Amniotic stem cell (primary cell): ENCODE measurements at regions not wholly inside any gene's neighbourhood (a gene's known extent, or its start where the extent isn't known, plus 50 kb on each side); places are given as distances from the start of the nearest gene placed in this dataset.
"Not testable (repeated sequence)": the region's sequence is repeated elsewhere in the genome, so short reads cannot be mapped to it uniquely, and the experiment has no call there.

Experiments
- DNase-seq: peaks from one replicate; lab custom pipeline; 2025; lab: John Stamatoyannopoulos, UW

GRCh38 chr7:36037121-36037662, 115.9 kb upstream of the EEPD1 start:
- peak; percentile 63 for DNase-seq

- no peak for DNase-seq
Observed at GRCh38 chr7:36038063-36038721, 114.9 kb upstream of the EEPD1 start.

GRCh38 chr7:36039243-36039642, 113.8 kb upstream of the EEPD1 start:
- no peak for DNase-seq

- DNase-seq, result no peak
Observed at GRCh38 chr7:36039671-36040070, 113.4 kb upstream of the EEPD1 start.

- peak; percentile 21 for DNase-seq
Observed at GRCh38 chr7:36040679-36041078, 112.4 kb upstream of the EEPD1 start.

DNA sequence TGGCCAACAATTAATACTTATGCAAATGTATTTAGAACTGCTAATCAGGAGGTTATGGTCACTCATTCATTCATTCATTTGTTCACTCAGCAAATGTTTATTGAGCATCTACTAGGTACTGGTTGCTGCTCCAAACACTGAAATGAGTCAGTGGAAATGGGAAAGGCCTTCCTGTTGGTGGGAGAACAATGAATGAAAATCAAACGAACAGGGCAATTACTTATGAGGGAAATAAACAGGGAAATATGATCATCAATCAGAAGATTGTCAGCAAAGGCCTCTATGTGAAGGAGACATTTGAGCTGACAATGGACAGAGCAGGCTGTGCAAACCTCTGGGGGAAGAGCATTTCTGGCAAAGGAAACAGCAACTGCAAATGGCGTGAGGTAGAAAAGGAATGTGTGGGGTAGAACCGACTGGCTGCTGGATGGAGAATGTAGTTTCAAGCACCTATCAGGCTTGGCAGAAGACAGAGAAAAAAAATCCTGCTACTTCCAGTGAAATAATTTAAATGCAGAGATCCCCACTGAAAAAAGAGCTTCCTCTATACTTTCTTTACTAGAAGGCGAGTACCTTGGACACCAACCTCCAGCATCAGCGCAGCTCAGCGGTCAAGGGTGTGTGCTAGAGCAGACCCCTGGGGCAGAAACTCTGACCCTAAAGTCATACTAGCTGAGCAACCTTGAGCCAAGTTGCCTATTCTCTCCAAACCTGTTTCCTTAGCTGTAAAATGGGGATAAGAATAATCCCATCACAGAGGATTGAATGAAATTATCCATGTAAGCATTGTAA, 108.8 kb upstream of the EEPD1 start:
- no peak for DNase-seq

DNA sequence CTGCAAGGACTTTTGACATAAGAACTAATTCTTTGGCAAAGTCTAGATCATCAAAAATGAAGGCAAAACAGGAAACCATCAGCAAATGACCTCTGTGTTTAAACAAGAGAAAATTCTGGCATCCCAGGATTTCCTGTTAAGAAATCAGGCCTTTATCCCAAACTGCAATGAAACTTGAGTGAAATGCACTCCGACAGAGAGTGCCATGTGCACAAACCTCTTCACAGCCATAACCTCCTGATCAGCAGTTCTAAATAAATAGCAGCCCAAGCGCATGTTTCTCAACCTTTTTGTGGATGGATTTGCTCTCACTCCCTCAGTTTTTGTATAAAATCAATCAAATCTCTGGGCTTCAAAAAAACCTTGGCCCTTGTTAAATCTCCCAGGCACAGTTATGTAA, 107.7 kb upstream of the EEPD1 start:
- DNase-seq, result no peak

- no peak for DNase-seq
Observed at GRCh38 chr7:36045830-36046341, 107.2 kb upstream of the EEPD1 start.

GRCh38 chr7:36047091-36047658, 105.9 kb upstream of the EEPD1 start:
- no peak for DNase-seq

DNA sequence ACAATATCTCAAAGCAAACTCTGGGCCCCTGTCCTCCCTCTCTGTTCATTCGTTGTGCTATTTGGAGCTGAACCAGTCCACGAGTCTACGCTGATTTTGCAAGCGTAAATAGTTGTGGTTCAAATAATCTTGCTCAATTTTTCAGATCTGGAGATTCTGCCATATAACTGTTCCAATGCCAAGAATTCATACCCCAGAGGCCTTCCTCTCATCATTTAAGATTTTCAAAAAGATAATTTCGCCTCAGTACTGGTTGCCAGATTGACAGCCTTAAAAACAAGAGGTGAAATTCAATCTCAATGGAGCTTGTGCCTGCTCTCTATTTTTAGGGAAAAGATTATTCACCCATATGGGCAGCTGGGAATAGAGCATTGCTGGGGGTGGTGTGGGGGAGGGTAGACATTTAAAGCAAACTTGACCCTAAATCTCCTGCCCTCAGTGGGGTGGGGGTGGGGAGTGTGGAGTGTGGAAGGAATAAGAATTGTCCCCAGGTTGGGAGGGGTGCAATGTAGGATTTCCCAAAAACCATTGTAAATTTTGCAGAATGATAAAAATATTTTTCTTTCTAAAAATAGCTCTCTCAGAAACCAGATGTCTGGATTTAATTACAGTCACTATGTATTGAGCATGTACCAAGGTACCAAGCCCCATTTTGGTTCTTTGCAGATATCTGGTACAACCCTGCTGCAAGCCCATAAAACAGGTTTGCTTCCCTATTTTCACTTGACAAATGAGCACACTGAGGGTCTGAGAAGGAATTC, 104.7 kb upstream of the EEPD1 start:
- DNase-seq, result peak; percentile 62

DNA sequence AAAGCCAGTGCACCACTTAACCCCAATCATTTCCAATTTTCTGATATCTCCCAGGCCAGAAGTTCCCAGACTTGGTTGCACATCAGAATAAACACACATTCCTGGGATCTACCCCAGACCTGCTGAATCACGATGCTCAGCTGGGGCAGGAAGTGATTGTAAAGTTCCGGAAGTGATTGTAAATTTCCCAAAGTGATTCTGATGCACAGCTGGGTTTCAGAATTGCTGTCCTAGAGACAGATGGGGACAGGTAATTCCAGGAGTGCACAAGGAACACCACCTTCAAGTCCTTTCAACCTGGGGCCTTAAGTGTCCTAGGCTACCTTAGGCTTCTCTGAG, 104.2 kb upstream of the EEPD1 start:
- no peak for DNase-seq

- no peak for DNase-seq
Observed at GRCh38 chr7:36051501-36051900, 101.6 kb upstream of the EEPD1 start.

DNA sequence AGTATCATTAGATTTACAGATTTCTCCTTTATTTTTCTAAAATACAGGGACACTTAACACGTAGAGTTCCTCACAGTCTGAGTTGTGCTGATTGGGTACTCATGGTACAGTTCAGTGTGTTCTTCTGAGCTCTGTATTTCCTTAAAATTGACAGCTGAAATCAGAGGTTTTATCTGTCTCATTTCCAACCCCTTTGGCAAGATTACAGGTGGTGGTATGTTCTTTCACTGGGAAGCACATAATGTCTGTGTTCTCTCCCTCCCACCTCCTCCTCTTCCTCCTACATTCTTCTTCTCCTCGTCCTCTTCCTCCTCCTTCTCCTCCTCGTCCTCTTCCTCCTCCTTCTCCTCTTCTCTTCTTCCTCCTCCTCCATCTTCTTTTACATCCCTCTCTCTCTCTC, 99.5 kb upstream of the EEPD1 start:
- no peak for DNase-seq

DNA sequence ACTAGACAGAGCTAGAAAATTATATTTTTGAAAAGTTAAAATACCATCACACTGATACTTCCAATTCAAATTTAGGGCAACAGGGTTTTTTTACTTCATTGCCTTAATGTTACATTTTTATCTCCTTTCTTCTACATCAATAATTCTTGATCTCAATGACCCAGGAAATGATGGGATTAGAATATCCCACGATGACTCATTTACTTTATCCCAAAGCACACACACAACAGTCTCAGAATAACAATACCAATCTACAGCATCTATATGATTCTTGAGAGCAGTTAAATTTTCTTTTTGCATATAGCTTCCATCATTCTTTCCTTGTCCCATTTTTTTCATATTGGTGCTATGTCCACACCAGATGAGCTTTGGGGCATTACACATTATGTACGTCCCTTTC, 98.4 kb upstream of the EEPD1 start:
- DNase-seq, result no peak

DNA sequence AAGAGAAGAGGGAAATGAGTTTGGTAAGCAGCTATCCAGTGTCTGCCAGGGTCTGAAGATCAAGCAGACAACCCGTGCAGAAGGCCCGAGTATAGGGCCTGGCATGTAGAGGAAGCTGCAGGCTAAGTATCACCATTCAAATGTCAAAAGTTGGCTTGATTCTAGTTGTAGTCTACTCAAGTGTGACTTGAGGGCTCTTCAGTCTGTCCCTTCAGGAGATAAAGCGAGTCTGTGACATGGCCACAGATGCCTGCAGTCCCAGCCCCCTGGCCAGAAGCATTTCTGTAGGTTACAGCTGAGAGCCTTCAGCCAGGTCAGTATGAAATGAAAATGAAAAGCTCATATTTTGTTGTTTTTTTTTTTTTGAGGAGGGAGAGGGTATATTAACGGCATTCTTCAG, 97.8 kb upstream of the EEPD1 start:
- no peak for DNase-seq

DNA sequence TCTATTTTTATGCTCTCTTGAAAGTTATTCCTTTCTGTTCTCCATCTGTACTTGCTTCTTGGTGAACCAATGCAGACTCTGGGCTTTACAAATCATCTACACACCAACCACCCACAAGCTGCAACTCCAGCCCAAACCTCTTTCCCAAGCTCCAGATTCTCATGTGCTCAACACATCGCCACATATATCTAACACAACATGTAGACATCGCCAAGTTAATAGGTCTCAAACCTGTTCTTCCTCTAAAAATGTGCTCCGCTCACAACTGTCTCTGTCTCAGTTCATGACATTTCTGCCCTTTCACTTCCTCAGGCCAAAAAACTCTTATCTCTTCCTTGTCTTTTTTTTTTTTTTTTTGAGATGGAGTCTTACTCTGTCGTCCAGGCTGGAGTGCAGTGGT, 95.7 kb upstream of the EEPD1 start:
- DNase-seq, result no peak

- DNase-seq, result no peak
Observed at GRCh38 chr7:36058020-36058592, 94.9 kb upstream of the EEPD1 start.

DNA sequence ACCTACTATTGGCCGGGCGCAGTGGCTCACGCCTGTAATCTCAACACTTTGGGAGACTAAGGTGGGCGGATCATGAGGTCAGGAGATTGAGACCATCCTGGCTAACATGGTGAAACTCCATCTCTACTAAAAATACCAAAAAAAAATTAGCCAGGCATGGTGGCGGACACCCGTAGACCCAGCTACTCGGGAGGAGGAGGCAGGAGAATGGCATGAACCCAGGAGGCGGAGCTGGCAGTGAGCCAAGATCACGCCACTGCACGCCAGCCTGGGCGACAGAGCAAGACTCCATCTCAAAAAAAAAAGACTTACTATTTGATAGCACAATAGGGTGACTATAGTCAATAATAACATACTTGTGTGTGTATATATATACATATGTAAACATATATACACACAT, 92.7 kb upstream of the EEPD1 start:
- DNase-seq, result not testable (repeated sequence)

- no peak for DNase-seq
Observed at GRCh38 chr7:36062154-36062815, 90.8 kb upstream of the EEPD1 start.

DNA sequence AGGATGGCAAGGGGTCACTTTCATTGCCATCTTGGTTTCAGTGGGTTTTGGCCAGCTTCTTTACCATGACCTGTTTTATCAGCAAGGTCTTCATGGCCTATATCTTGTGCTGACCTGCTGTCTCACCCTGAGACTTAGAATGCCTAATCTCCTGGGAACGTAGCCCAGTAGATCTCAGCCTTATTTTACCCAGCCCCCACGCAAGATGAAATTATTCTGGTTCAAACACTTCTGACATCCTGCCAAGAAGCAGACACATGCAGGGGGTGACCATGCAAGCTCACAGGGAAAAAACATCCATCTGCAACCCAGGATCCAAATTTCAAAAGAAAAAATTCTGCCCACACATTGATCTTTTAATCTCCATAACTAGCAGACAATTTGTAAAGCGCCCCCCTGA, 88.4 kb upstream of the EEPD1 start:
- DNase-seq, result no peak
